GM18868 (cell line): ENCODE measurements at regions not wholly inside any gene's neighbourhood (a gene's known extent, or its start where the extent isn't known, plus 50 kb on each side); places are given as distances from the start of the nearest gene placed in this dataset.

Source experiments
- ATAC-seq: cut with Tn5 transposase; IDR thresholded peaks from one replicate; pipeline ENCODE4 v1.9.1; 2021; ENCODE audit warnings: mild to moderate bottlenecking, moderate library complexity; ENCODE audit not compliant: unreplicated experiment

GRCh38 chr2:64362562-64363026 lies 91.4 kb upstream of the LGALSL start:
- ATAC-seq = no peak

GRCh38 chr2:64363140-64363539 lies 90.8 kb upstream of the LGALSL start:
- no peak for ATAC-seq

GRCh38 chr2:64363848-64364247 lies 90.1 kb upstream of the LGALSL start:
- ATAC-seq = no peak

GRCh38 chr2:64367444-64368232 lies 86.3 kb upstream of the LGALSL start:
- no peak for ATAC-seq

- no peak for ATAC-seq
Observed at GRCh38 chr2:64369706-64370105, 84.3 kb upstream of the LGALSL start.

- no peak for ATAC-seq
Observed at GRCh38 chr2:64371727-64372126, 82.2 kb upstream of the LGALSL start.

GRCh38 chr2:64374686-64375085 lies 79.3 kb upstream of the LGALSL start:
- ATAC-seq = no peak

- ATAC-seq = no peak
Observed at GRCh38 chr2:64376926-64377325, 77.0 kb upstream of the LGALSL start.

GRCh38 chr2:64379186-64379585 lies 74.8 kb upstream of the LGALSL start:
- ATAC-seq = no peak

- no peak for ATAC-seq
Observed at GRCh38 chr2:64380853-64381527, 73.0 kb upstream of the LGALSL start.

GRCh38 chr2:64383016-64383591 lies 70.9 kb upstream of the LGALSL start:
- no peak for ATAC-seq

- ATAC-seq = no peak
Observed at GRCh38 chr2:64383881-64384280, 70.1 kb upstream of the LGALSL start.

GRCh38 chr2:64386676-64387075 lies 67.3 kb upstream of the LGALSL start:
- ATAC-seq = no peak

- no peak for ATAC-seq
Observed at GRCh38 chr2:64390586-64390985, 63.4 kb upstream of the LGALSL start.

- ATAC-seq = no peak
Observed at GRCh38 chr2:64391424-64391823, 62.5 kb upstream of the LGALSL start.

- no peak for ATAC-seq
Observed at GRCh38 chr2:64391940-64392339, 62.0 kb upstream of the LGALSL start.

- ATAC-seq = no peak
Observed at GRCh38 chr2:64392529-64392928, 61.4 kb upstream of the LGALSL start.

GRCh38 chr2:64393383-64394010 lies 60.5 kb upstream of the LGALSL start:
- ATAC-seq = no peak

GRCh38 chr2:64394153-64394552 lies 59.8 kb upstream of the LGALSL start:
- no peak for ATAC-seq

- no peak for ATAC-seq
Observed at GRCh38 chr2:64396001-64396400, 58.0 kb upstream of the LGALSL start.

- ATAC-seq = no peak
Observed at GRCh38 chr2:64396551-64396950, 57.4 kb upstream of the LGALSL start.
